ENCODE measurements at regions not wholly inside any gene's neighbourhood (a gene's known extent, or its start where the extent isn't known, plus 50 kb on each side); places are given as distances from the start of the nearest gene placed in this dataset.

- Histone ChIP-seq H3K4me2 (ENCODE audit: low read depth, low read length) (no peak overlapping the region), H3K4me3 (replicated peaks in 1 of 3; ENCODE audit: insufficient read depth in 1 of 3, low read depth in 2 of 3, low read length in 3 of 3) (no peak overlapping the region), H3K27me3 (ENCODE audit: control insufficient read depth in 1 of 2, insufficient read depth in 2 of 2, low read length in 2 of 2) (no peaks in the 10 kb centered on the region), H3K36me3 (replicated peaks in 1 of 2; ENCODE audit: control insufficient read depth in 1 of 2, insufficient read depth in 2 of 2, low read length in 2 of 2) (no peaks in the 10 kb centered on the region), H4K20me1 (ENCODE audit: insufficient read depth, low read length) (no peaks in the 10 kb centered on the region), H3K9me3 (ENCODE audit: low read length) (no peaks in the 10 kb centered on the region), H3K4me1 (ENCODE audit: insufficient read depth, low read length) (no peaks in the 10 kb centered on the region), H2AFZ (ENCODE audit: low read length) (no peak overlapping the region), H3K9ac (ENCODE audit: insufficient read depth, low read depth, low read length) (no peak overlapping the region), H3K27ac (ENCODE audit: extremely low read length, insufficient read depth, low read length) (no peak overlapping the region), H3K79me2 (ENCODE audit: insufficient read depth, low read length) (no peaks in the 10 kb centered on the region)
- in situ Hi-C loops (cut with HindIII; ENCODE audit: extremely low pct_ligation_motif_present, low pct_unique_long_range_greater_than_20kb): no loop called here
- DNase-seq (ENCODE audit: low spot score) (no peak), ATAC-seq (no peak), FAIRE-seq (no peak)
- intact Hi-C loops (cut with micrococcal nuclease; ENCODE audit: unreplicated experiment): no loop called here
- no peak for TF ChIP-seq KMT2A (CRISPR knock-in tag; IDR thresholded peaks at IDR 0.05)
- TF ChIP-seq TOE1 (CRISPR knock-in tag; IDR thresholded peaks at IDR 0.05): no peak
- ChIA-PET CTCF (ENCODE audit: low intra/inter-chr PET ratio, low total read pairs) (no interaction called here), POLR2A (no interaction called here)
- 1% methylated on average over 2 of the region's 2 CpGs for WGBS (ENCODE audit: low lambda C conversion rate)
- no TSS peak for BruUV-seq (replicated peaks)
Observed at GRCh38 chr6:14390805-14391204, 273.2 kb downstream of the CD83 start.

DNA sequence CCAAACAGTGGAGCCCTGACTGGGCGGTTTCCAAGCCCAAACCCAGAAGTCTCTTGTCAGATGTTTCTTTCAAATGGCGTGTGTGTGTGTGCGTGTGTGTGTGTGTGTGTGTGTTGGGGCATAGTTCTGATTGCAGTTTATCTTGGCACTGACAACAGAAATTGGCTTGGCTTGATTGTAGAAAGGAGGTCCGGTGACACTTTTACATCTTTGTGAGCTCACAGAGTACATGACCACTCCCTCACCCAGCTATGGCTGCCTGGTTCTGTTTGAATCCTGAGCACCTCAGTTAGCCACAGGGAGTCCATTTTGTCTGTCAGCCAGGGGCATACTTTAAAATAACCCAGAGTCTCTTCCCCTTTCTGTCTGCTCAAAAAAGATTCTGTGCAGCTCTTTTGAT is 276.3 kb downstream of the CD83 start:
- Histone ChIP-seq H3K27ac (ENCODE audit: extremely low read length, insufficient read depth, low read length) (no peak overlapping the region), H3K79me2 (ENCODE audit: insufficient read depth, low read length) (no peaks in the 10 kb centered on the region), H3K9ac (ENCODE audit: insufficient read depth, low read depth, low read length) (no peak overlapping the region), H2AFZ (ENCODE audit: low read length) (no peak overlapping the region), H3K4me2 (ENCODE audit: low read depth, low read length) (no peak overlapping the region), H3K4me3 (replicated peaks in 1 of 3; ENCODE audit: insufficient read depth in 1 of 3, low read depth in 2 of 3, low read length in 3 of 3) (no peak overlapping the region), H3K9me3 (ENCODE audit: low read length) (no peaks in the 10 kb centered on the region), H3K4me1 (ENCODE audit: insufficient read depth, low read length) (no peaks in the 10 kb centered on the region), H4K20me1 (ENCODE audit: insufficient read depth, low read length) (no peaks in the 10 kb centered on the region), H3K36me3 (replicated peaks in 1 of 2; ENCODE audit: control insufficient read depth in 1 of 2, insufficient read depth in 2 of 2, low read length in 2 of 2) (no peaks in the 10 kb centered on the region), H3K27me3 (ENCODE audit: control insufficient read depth in 1 of 2, insufficient read depth in 2 of 2, low read length in 2 of 2) (no peaks in the 10 kb centered on the region; a peak in 1 of 5 replicates)
- 38% methylated on average over 4 of the region's 4 CpGs for WGBS (ENCODE audit: low lambda C conversion rate)
- no TSS peak for BruUV-seq (replicated peaks)
- DNase-seq (ENCODE audit: low spot score) (no peak), FAIRE-seq (no peak), ATAC-seq (no peak)
- intact Hi-C loops (cut with micrococcal nuclease; ENCODE audit: unreplicated experiment) (no loop called here), in situ Hi-C loops (cut with HindIII; ENCODE audit: extremely low pct_ligation_motif_present, low pct_unique_long_range_greater_than_20kb) (no loop called here)
- CTCF ChIA-PET (ENCODE audit: low intra/inter-chr PET ratio, low total read pairs): no interaction called here
- POLR2A ChIA-PET: no interaction called here
- TF ChIP-seq, protein P1, sequence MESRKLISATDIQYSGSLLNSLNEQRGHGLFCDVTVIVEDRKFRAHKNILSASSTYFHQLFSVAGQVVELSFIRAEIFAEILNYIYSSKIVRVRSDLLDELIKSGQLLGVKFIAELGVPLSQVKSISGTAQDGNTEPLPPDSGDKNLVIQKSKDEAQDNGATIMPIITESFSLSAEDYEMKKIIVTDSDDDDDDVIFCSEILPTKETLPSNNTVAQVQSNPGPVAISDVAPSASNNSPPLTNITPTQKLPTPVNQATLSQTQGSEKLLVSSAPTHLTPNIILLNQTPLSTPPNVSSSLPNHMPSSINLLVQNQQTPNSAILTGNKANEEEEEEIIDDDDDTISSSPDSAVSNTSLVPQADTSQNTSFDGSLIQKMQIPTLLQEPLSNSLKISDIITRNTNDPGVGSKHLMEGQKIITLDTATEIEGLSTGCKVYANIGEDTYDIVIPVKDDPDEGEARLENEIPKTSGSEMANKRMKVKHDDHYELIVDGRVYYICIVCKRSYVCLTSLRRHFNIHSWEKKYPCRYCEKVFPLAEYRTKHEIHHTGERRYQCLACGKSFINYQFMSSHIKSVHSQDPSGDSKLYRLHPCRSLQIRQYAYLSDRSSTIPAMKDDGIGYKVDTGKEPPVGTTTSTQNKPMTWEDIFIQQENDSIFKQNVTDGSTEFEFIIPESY (CRISPR knock-in tag; IDR thresholded peaks at IDR 0.05): no peak
- TF ChIP-seq, protein P2, sequence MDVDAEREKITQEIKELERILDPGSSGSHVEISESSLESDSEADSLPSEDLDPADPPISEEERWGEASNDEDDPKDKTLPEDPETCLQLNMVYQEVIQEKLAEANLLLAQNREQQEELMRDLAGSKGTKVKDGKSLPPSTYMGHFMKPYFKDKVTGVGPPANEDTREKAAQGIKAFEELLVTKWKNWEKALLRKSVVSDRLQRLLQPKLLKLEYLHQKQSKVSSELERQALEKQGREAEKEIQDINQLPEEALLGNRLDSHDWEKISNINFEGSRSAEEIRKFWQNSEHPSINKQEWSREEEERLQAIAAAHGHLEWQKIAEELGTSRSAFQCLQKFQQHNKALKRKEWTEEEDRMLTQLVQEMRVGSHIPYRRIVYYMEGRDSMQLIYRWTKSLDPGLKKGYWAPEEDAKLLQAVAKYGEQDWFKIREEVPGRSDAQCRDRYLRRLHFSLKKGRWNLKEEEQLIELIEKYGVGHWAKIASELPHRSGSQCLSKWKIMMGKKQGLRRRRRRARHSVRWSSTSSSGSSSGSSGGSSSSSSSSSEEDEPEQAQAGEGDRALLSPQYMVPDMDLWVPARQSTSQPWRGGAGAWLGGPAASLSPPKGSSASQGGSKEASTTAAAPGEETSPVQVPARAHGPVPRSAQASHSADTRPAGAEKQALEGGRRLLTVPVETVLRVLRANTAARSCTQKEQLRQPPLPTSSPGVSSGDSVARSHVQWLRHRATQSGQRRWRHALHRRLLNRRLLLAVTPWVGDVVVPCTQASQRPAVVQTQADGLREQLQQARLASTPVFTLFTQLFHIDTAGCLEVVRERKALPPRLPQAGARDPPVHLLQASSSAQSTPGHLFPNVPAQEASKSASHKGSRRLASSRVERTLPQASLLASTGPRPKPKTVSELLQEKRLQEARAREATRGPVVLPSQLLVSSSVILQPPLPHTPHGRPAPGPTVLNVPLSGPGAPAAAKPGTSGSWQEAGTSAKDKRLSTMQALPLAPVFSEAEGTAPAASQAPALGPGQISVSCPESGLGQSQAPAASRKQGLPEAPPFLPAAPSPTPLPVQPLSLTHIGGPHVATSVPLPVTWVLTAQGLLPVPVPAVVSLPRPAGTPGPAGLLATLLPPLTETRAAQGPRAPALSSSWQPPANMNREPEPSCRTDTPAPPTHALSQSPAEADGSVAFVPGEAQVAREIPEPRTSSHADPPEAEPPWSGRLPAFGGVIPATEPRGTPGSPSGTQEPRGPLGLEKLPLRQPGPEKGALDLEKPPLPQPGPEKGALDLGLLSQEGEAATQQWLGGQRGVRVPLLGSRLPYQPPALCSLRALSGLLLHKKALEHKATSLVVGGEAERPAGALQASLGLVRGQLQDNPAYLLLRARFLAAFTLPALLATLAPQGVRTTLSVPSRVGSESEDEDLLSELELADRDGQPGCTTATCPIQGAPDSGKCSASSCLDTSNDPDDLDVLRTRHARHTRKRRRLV (CRISPR knock-in tag; IDR thresholded peaks at IDR 0.05): no peak
- TF ChIP-seq GABPA (IDR thresholded peaks at IDR 0.05; ENCODE audit: low read depth, low read length): no peak
- TF ChIP-seq GABPA (CRISPR knock-in tag; IDR thresholded peaks at IDR 0.05; ENCODE audit: low read depth): no peak
- TF ChIP-seq HOXA5 (CRISPR knock-in tag; IDR thresholded peaks at IDR 0.05): no peak
- TF ChIP-seq PRPF4 (IDR thresholded peaks at IDR 0.05; ENCODE audit: low read depth, low read length, poor library complexity, severe bottlenecking): no peak
- no peak for TF ChIP-seq ZNF275 (CRISPR knock-in tag; IDR thresholded peaks at IDR 0.05; ENCODE audit: borderline replicate concordance)
- no peak for TF ChIP-seq ZNF761 (CRISPR knock-in tag; conservative IDR thresholded peaks at IDR 0.05)
- TF ChIP-seq ZNF740 (CRISPR knock-in tag; IDR thresholded peaks at IDR 0.05): no peak

All from HepG2 (cell line).